GM12874 (cell line): ENCODE measurements at regions not wholly inside any gene's neighbourhood (a gene's known extent, or its start where the extent isn't known, plus 50 kb on each side); places are given as distances from the start of the nearest gene placed in this dataset.

Source experiments
- TF ChIP-seq, protein P1 (sequence below): IDR thresholded peaks from 2 replicates; pipeline ENCODE4 v1.5.1; 2011; ENCODE audit warnings: low read depth, mild to moderate bottlenecking, control low read depth, low read length, moderate library complexity; ENCODE audit not compliant: insufficient read depth

DNA sequence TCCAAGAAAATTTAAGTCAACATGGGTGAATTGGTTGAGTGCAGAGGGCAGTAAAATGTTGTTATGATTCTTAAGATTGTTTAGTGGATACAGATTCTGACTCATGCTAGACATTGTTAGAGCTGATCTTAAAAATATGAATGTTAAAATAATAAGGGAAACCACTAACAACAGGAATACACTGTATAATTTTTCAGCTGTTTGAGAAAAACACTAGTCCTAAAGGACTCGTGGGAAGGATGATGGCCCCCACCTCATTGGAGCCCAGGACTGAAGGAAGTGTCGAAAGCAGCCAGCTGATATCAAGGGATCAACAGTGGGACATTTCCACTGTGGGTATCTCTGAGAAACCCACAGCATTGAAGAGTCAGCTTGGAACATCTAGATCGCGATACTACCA, 82.9 kb upstream of the SCAF11 start:
- TF ChIP-seq, protein P1, sequence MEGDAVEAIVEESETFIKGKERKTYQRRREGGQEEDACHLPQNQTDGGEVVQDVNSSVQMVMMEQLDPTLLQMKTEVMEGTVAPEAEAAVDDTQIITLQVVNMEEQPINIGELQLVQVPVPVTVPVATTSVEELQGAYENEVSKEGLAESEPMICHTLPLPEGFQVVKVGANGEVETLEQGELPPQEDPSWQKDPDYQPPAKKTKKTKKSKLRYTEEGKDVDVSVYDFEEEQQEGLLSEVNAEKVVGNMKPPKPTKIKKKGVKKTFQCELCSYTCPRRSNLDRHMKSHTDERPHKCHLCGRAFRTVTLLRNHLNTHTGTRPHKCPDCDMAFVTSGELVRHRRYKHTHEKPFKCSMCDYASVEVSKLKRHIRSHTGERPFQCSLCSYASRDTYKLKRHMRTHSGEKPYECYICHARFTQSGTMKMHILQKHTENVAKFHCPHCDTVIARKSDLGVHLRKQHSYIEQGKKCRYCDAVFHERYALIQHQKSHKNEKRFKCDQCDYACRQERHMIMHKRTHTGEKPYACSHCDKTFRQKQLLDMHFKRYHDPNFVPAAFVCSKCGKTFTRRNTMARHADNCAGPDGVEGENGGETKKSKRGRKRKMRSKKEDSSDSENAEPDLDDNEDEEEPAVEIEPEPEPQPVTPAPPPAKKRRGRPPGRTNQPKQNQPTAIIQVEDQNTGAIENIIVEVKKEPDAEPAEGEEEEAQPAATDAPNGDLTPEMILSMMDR: no peak

DNA sequence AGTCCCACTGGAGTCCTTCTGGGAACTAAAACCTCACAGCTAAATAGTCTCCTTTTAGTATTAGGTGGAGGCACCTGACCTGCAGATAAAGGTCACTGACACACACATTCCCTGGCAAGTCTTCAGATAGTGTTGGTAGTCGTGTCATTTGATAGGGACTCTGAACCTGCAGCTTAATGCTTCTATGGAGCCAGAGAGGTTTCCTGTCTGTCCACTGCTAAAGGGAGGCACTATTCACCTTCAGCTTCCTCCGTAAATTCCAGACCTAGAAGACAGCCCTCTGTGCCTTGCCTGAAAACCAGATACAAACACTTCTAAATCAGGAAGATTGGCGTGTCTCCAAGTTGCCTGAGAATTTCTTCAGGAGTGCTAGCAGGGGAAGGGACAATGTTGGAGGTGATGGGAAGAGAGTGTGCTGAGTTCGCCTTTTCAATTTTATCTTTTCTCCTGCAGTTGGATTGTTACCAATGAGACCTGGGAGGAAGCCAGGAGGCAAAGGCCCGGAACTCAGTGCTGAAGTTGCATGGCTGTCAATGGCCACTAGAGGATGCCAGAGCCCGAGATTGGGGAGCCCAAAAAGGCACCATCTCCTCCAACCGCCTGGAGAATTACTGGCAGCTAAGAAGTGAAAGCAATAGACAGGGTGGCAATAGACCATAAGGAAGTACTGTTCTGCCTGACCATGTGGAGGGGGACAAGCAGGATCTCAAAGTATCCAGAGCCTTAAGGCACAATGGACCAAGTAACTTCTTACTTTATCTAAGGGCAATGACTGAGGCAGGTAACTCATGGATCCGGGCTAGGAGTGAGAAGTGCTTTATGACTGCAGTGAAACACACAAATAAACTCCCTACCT, 81.6 kb upstream of the SCAF11 start:
- TF ChIP-seq, protein P1: peak; percentile 100

DNA sequence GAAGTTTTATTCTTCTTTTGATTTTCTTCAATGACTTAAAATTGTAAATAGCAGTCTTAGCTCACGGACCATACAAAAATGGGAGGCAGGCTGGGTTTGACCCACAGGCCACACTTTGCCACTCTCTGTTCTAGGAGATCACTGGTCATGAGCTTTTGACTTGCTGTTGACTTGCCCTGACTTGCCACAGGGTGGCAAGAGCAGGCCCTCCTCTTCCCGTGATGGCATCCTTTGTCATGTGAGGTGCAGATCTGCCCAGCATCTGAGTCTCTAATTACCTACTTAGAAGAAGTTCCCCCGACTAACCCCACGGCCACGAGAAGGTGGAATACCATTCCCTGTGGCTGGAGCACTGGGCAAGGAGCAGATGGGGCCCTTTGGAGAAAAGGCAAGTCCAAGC, 81.0 kb upstream of the SCAF11 start:
- TF ChIP-seq, protein P1: peak; percentile 17; the same call in 1 of the 2 replicates

DNA sequence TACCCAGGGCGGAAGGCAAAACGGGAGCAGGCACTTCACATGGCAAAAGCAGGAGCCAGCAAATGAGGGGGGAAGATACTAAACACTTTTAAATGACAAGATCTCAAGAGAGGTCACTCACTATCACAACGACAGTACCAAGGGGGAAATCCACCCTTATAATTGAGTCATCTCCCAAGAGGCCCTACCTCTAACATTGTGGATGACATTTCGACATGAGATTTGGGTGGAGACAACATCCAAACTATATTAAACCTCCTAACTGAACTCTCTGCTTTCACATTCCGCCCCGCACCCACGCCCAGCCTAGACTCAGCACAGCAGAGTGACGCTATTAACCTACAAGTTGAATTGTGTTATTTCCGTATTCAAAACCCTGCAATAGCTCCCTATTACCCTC, 76.7 kb upstream of the SCAF11 start:
- TF ChIP-seq, protein P1: no peak

DNA sequence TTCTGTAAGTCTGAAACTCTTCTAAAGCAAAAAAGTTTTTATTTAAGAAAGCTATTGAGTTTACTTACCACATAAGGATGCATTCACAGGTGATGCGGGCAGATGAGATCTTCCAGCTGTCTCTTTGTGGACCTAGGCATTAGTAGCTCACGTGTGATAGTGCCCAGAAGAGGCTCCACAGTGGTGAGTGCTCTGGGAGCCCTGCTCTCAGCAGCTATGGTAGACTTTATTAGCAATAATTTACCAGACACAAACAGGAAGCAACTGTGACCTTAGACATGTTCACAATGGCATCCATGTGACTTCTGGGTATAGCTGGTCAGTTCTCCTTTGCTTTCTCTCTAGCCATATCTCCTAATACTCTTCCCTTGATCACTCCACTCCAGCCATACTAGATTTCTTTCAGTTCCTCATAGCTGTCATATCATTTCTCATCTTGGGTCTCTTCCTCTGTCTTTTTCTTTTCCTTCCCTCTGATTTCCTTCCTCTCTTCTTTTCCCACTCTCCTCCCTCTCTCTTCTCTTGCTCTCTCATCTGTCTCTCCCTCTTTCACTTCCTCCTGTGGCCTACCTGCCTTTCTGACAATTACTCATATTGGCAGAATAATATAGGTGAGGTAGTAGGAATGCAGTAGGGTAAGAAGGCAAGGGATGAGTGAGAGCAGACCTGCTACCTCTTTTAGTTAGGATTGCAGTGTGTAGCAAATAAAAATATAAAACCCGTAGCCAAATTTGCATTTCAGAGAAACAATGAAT, 75.2 kb upstream of the SCAF11 start:
- TF ChIP-seq, protein P1: no peak

DNA sequence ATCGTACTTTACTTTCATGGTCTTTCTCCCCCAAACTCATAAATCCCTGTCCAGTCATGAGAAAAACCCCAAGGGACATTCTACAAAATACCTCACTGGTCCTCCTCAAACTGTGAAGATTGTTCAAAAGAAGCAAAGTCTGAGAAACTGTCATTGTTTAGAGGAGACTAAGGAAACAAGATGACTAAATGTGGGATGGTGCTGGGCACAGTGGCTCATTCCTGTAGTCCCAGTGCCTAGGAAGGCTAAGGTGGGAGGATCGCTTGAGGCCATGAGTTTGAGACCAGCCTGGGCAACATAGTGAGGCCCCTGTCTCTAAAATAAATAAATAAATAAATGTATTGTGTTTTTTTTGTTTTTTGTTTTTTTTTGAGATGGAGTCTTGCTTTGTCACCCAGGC, 74.2 kb upstream of the SCAF11 start:
- TF ChIP-seq, protein P1: no peak

DNA sequence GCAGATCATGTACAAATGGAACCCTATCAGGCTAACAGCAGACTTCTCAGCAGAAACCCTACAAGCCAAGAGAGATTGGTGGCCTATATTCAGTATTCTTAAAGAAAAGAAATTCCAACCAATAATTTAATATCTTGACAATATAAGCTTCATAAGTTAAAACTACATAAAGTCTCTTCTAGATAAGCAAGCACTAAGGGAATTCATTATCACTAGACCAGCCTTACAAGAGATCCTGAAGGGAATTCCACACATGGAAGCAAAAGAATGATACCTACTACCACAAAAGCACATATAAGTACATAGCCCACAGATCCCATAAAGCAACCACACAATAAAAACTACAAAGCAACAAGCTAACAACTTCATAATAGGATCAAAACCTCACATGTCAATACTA, 60.4 kb upstream of the SCAF11 start:
- TF ChIP-seq, protein P1: no peak
